ENCODE measurements at regions not wholly inside any gene's neighbourhood (a gene's known extent, or its start where the extent isn't known, plus 50 kb on each side); places are given as distances from the start of the nearest gene placed in this dataset.

- Histone ChIP-seq H3K4me2 (ENCODE audit: control insufficient read depth, insufficient read depth) (no peak overlapping the region), H3K36me3 (ENCODE audit: control insufficient read depth in 2 of 2, insufficient read depth in 2 of 2, low read length in 1 of 2) (no peaks in the 10 kb centered on the region), H3K4me3 (no peak overlapping the region), H3K9me3 (replicated peaks; ENCODE audit: control insufficient read depth, insufficient read depth, low read length) (no peaks in the 10 kb centered on the region), H2AFZ (ENCODE audit: control insufficient read depth, low read depth, low read length) (no peak overlapping the region), H3K27ac (ENCODE audit: control insufficient read depth, insufficient read depth) (no peak overlapping the region), H3K4me1 (ENCODE audit: control insufficient read depth, insufficient read depth, low read length) (no peaks in the 10 kb centered on the region), H3K9ac (ENCODE audit: control insufficient read depth, insufficient read depth, low read length) (no peak overlapping the region), H3K79me2 (ENCODE audit: control insufficient read depth, insufficient read depth, low read length) (no peaks in the 10 kb centered on the region), H3K27me3 (replicated peaks in 1 of 2; ENCODE audit: control insufficient read depth in 2 of 2, insufficient read depth in 2 of 2, low read length in 1 of 2) (no peaks in the 10 kb centered on the region), H4K20me1 (ENCODE audit: control insufficient read depth, insufficient read depth) (no peaks in the 10 kb centered on the region)
- ChIA-PET SMC1A (ENCODE audit: uncharacterized antibody, unreplicated experiment) (no interaction called here), RAD21 (ENCODE audit: unreplicated experiment) (no interaction called here), CTCF (no interaction called here), POLR2A (no interaction called here)
- no peak for FAIRE-seq
- intact Hi-C loops (cut with micrococcal nuclease; ENCODE audit: unreplicated experiment) (no loop called here), in situ Hi-C loops (cut with MboI) (no loop called here)
- ATAC-seq: no peak
- DNase-seq (ENCODE audit: low read depth, low spot score): no peak
- BruUV-seq (replicated peaks): no TSS peak
- 18% methylated on average over 4 of the region's 4 CpGs for WGBS (ENCODE audit: insufficient coverage, insufficient replicate concordance, low lambda C conversion rate, missing lambda C conversion rate)
- TF ChIP-seq YY1 (IDR thresholded peaks at IDR 0.05; ENCODE audit: low read depth, low read length): no peak
- TF ChIP-seq TCF7 (IDR thresholded peaks at IDR 0.05; ENCODE audit: borderline replicate concordance): no peak
- no peak for TF ChIP-seq TARDBP (IDR thresholded peaks at IDR 0.05; ENCODE audit: borderline replicate concordance)
Observed at GRCh38 chr10:8534891-8535290, 480.4 kb downstream of the GATA3 start.

- 0% methylated on average over 3 of the region's 3 CpGs for WGBS (ENCODE audit: insufficient coverage, insufficient replicate concordance, low lambda C conversion rate, missing lambda C conversion rate)
- intact Hi-C loops (cut with micrococcal nuclease; ENCODE audit: unreplicated experiment): no loop called here
- in situ Hi-C loops (cut with MboI): no loop called here
- H3K27me3 ChIP-seq (replicated peaks in 1 of 2; ENCODE audit: control insufficient read depth in 2 of 2, insufficient read depth in 2 of 2, low read length in 1 of 2): no peaks in the 10 kb centered on the region
- no peak overlapping the region for H3K9ac ChIP-seq (ENCODE audit: control insufficient read depth, insufficient read depth, low read length)
- POLR2A ChIA-PET: no interaction called here
- H2AFZ ChIP-seq (ENCODE audit: control insufficient read depth, low read depth, low read length): no peak overlapping the region
- SMC1A ChIA-PET (ENCODE audit: uncharacterized antibody, unreplicated experiment): no interaction called here
- no TSS peak for BruUV-seq (replicated peaks)
- DNase-seq (ENCODE audit: low read depth, low spot score) (no peak), ATAC-seq (no peak), FAIRE-seq (no peak)
- no peaks in the 10 kb centered on the region for H3K9me3 ChIP-seq (replicated peaks; ENCODE audit: control insufficient read depth, insufficient read depth, low read length)
- RAD21 ChIA-PET (ENCODE audit: unreplicated experiment): no interaction called here
- H3K4me2 ChIP-seq (ENCODE audit: control insufficient read depth, insufficient read depth): no peak overlapping the region
- H3K27ac ChIP-seq (ENCODE audit: control insufficient read depth, insufficient read depth): no peak overlapping the region
- CTCF ChIA-PET: interaction anchor here (0.6 kb wide), 1 partner anchor 238 kb away, joined by 4 read pairs; no protein-coding TSS in a partner anchor
- H3K4me3 ChIP-seq: no peak overlapping the region
- H3K79me2 ChIP-seq (ENCODE audit: control insufficient read depth, insufficient read depth, low read length): no peaks in the 10 kb centered on the region
- no peaks in the 10 kb centered on the region for H3K4me1 ChIP-seq (ENCODE audit: control insufficient read depth, insufficient read depth, low read length)
- no peaks in the 10 kb centered on the region for H3K36me3 ChIP-seq (ENCODE audit: control insufficient read depth in 2 of 2, insufficient read depth in 2 of 2, low read length in 1 of 2)
- no peaks in the 10 kb centered on the region for H4K20me1 ChIP-seq (ENCODE audit: control insufficient read depth, insufficient read depth)
- TF ChIP-seq, protein P1, sequence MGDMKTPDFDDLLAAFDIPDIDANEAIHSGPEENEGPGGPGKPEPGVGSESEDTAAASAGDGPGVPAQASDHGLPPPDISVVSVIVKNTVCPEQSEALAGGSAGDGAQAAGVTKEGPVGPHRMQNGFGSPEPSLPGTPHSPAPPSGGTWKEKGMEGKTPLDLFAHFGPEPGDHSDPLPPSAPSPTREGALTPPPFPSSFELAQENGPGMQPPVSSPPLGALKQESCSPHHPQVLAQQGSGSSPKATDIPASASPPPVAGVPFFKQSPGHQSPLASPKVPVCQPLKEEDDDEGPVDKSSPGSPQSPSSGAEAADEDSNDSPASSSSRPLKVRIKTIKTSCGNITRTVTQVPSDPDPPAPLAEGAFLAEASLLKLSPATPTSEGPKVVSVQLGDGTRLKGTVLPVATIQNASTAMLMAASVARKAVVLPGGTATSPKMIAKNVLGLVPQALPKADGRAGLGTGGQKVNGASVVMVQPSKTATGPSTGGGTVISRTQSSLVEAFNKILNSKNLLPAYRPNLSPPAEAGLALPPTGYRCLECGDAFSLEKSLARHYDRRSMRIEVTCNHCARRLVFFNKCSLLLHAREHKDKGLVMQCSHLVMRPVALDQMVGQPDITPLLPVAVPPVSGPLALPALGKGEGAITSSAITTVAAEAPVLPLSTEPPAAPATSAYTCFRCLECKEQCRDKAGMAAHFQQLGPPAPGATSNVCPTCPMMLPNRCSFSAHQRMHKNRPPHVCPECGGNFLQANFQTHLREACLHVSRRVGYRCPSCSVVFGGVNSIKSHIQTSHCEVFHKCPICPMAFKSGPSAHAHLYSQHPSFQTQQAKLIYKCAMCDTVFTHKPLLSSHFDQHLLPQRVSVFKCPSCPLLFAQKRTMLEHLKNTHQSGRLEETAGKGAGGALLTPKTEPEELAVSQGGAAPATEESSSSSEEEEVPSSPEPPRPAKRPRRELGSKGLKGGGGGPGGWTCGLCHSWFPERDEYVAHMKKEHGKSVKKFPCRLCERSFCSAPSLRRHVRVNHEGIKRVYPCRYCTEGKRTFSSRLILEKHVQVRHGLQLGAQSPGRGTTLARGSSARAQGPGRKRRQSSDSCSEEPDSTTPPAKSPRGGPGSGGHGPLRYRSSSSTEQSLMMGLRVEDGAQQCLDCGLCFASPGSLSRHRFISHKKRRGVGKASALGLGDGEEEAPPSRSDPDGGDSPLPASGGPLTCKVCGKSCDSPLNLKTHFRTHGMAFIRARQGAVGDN (IDR thresholded peaks at IDR 0.05): no peak
- TF ChIP-seq ZZZ3 (IDR thresholded peaks at IDR 0.05; ENCODE audit: control insufficient read depth, insufficient read length, low read depth) (no peak), SRF (IDR thresholded peaks at IDR 0.05; ENCODE audit: low read depth in 2 of 2, low read length in 2 of 2) (no peak), CHD2 (IDR thresholded peaks at IDR 0.05; ENCODE audit: borderline replicate concordance, low read depth, low read length) (no peak), ZNF274 (IDR thresholded peaks at IDR 0.05; ENCODE audit: insufficient read depth, insufficient read length) (no peak), BCL11A (IDR thresholded peaks at IDR 0.05; ENCODE audit: low read depth, low read length) (no peak), ZNF622 (IDR thresholded peaks at IDR 0.05) (no peak), TARDBP (IDR thresholded peaks at IDR 0.05; ENCODE audit: borderline replicate concordance) (no peak), EZH2 (IDR thresholded peaks at IDR 0.05; ENCODE audit: borderline replicate concordance, control insufficient read depth, low read depth, low read length) (no peak), BACH1 (IDR thresholded peaks at IDR 0.05; ENCODE audit: borderline replicate concordance) (no peak)
- TF ChIP-seq, protein P2, sequence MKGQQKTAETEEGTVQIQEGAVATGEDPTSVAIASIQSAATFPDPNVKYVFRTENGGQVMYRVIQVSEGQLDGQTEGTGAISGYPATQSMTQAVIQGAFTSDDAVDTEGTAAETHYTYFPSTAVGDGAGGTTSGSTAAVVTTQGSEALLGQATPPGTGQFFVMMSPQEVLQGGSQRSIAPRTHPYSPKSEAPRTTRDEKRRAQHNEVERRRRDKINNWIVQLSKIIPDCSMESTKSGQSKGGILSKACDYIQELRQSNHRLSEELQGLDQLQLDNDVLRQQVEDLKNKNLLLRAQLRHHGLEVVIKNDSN (IDR thresholded peaks at IDR 0.05; ENCODE audit: borderline replicate concordance, extremely low read length, insufficient read depth, low read depth, low read length): no peak
Observed at GRCh38 chr10:8539056-8539455, 484.6 kb downstream of the GATA3 start.
